ENCODE measurements at regions not wholly inside any gene's neighbourhood (a gene's known extent, or its start where the extent isn't known, plus 50 kb on each side); places are given as distances from the start of the nearest gene placed in this dataset.

DNA sequence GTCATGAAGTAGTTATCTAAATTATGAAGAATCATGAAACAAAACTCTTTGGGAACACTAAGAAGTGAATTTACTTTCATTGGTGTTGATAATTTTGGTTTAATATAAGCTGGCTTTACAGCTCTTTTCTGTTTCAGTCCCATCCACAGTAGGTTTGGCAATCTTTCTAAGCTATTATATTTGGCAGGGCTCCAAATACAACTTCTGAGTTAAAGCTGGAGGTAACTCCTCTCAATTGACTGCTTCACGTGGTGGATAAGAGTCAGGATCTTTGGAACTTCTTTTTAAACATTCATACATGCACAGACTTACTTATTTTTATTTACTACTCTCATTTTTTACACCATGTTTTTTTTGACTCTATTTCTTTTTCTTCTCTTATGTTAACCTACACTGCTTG is 106.5 kb upstream of the EPHA3 start:
- no peak overlapping the region for H3K27ac ChIP-seq
- H3K27me3 ChIP-seq: no peaks in the 10 kb centered on the region
- intact Hi-C loops (cut with DNase I; ENCODE audit: low total_unique reads): no loop called here
- in situ Hi-C loops (cut with MboI; ENCODE audit: low pct_ligation_motif_present in 1 of 4, low pct_unique_long_range_greater_than_20kb in 1 of 4, low sequenced_read_pairs in 3 of 4): no loop called here
- 16 to 40% methylated on average over 1 of the region's 1 CpG for WGBS, 2 donors (ENCODE audit: low coverage in 1 of 2)
- H3K4me3 ChIP-seq: no peak overlapping the region
- no peaks in the 10 kb centered on the region for H3K9me3 ChIP-seq
- H3K36me3 ChIP-seq: no peaks in the 10 kb centered on the region
- no peaks in the 10 kb centered on the region for H3K4me1 ChIP-seq
- no peak for DNase-seq
- no peak for TF ChIP-seq POLR2A (IDR thresholded peaks at IDR 0.05)
- TF ChIP-seq EP300 (IDR thresholded peaks at IDR 0.05; ENCODE audit: low read depth): no peak
- TF ChIP-seq, protein P1, sequence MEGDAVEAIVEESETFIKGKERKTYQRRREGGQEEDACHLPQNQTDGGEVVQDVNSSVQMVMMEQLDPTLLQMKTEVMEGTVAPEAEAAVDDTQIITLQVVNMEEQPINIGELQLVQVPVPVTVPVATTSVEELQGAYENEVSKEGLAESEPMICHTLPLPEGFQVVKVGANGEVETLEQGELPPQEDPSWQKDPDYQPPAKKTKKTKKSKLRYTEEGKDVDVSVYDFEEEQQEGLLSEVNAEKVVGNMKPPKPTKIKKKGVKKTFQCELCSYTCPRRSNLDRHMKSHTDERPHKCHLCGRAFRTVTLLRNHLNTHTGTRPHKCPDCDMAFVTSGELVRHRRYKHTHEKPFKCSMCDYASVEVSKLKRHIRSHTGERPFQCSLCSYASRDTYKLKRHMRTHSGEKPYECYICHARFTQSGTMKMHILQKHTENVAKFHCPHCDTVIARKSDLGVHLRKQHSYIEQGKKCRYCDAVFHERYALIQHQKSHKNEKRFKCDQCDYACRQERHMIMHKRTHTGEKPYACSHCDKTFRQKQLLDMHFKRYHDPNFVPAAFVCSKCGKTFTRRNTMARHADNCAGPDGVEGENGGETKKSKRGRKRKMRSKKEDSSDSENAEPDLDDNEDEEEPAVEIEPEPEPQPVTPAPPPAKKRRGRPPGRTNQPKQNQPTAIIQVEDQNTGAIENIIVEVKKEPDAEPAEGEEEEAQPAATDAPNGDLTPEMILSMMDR (IDR thresholded peaks at IDR 0.05): no peak
- no peak for TF ChIP-seq POLR2AphosphoS5 (IDR thresholded peaks at IDR 0.05)

GRCh38 chr3:89002191-89002590 is 105.2 kb upstream of the EPHA3 start:
- no peak for DNase-seq
- no peaks in the 10 kb centered on the region for H3K36me3 ChIP-seq
- H3K4me3 ChIP-seq: no peak overlapping the region
- no peak for TF ChIP-seq POLR2A (IDR thresholded peaks at IDR 0.05)
- no peak for TF ChIP-seq POLR2AphosphoS5 (IDR thresholded peaks at IDR 0.05)
- no peak for TF ChIP-seq EP300 (IDR thresholded peaks at IDR 0.05; ENCODE audit: low read depth)
- TF ChIP-seq, protein P1 (IDR thresholded peaks at IDR 0.05): no peak
- intact Hi-C loops (cut with DNase I; ENCODE audit: low total_unique reads): no loop called here
- H3K27ac ChIP-seq: no peak overlapping the region
- H3K9me3 ChIP-seq: no peaks in the 10 kb centered on the region
- no peaks in the 10 kb centered on the region for H3K27me3 ChIP-seq
- WGBS, 2 donors (ENCODE audit: low coverage in 1 of 2): 72 to 80% methylated on average over 5 of the region's 5 CpGs
- in situ Hi-C loops (cut with MboI; ENCODE audit: low pct_ligation_motif_present in 1 of 4, low pct_unique_long_range_greater_than_20kb in 1 of 4, low sequenced_read_pairs in 3 of 4): no loop called here
- H3K4me1 ChIP-seq: no peaks in the 10 kb centered on the region

DNA sequence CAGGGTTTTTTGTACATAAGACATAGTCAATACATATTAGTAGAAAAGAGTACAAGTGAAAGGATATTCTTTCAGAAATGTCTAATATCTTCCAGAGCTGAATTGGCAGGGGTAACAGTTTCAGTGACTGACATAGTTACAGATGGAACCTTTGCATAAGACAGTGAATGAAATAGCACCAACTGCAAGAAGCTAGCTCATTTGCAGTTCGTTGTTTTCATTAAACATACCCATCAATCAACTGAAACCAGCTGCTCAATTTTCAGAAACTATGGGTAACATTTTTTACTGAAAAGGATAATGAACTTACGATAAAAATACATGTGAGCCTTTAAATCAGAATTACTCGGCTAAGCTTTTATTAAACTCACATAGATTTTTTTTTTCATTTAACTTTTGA is 93.9 kb upstream of the EPHA3 start:
- no peak for TF ChIP-seq EP300 (IDR thresholded peaks at IDR 0.05; ENCODE audit: low read depth)
- no peak for TF ChIP-seq POLR2A (IDR thresholded peaks at IDR 0.05)
- TF ChIP-seq, protein P1 (IDR thresholded peaks at IDR 0.05): no peak
- TF ChIP-seq POLR2AphosphoS5 (IDR thresholded peaks at IDR 0.05): no peak
- Histone ChIP-seq H3K9me3 (no peaks in the 10 kb centered on the region), H3K4me1 (no peaks in the 10 kb centered on the region), H3K27me3 (no peaks in the 10 kb centered on the region), H3K4me3 (no peak overlapping the region), H3K27ac (no peak overlapping the region), H3K36me3 (no peaks in the 10 kb centered on the region)
- in situ Hi-C loops (cut with MboI; ENCODE audit: low pct_ligation_motif_present in 1 of 4, low pct_unique_long_range_greater_than_20kb in 1 of 4, low sequenced_read_pairs in 3 of 4) (no loop called here), intact Hi-C loops (cut with DNase I; ENCODE audit: low total_unique reads) (no loop called here)
- WGBS, 2 donors (ENCODE audit: low coverage in 1 of 2): 67 to 74% methylated on average over 3 of the region's 3 CpGs
- no peak for DNase-seq

- in situ Hi-C loops (cut with MboI; ENCODE audit: low pct_ligation_motif_present in 1 of 4, low pct_unique_long_range_greater_than_20kb in 1 of 4, low sequenced_read_pairs in 3 of 4): no loop called here
- intact Hi-C loops (cut with DNase I; ENCODE audit: low total_unique reads): no loop called here
- no peaks in the 10 kb centered on the region for H3K4me1 ChIP-seq
- H3K4me3 ChIP-seq: no peak overlapping the region
- no peaks in the 10 kb centered on the region for H3K9me3 ChIP-seq
- no peak overlapping the region for H3K27ac ChIP-seq
- whole genome bisulfite sequencing, 2 donors (ENCODE audit: low coverage in 1 of 2): 91 to 93% methylated on average over 1 of the region's 1 CpG
- no peaks in the 10 kb centered on the region for H3K36me3 ChIP-seq
- TF ChIP-seq, protein P1 (IDR thresholded peaks at IDR 0.05): no peak
- TF ChIP-seq POLR2AphosphoS5 (IDR thresholded peaks at IDR 0.05) (no peak), POLR2A (IDR thresholded peaks at IDR 0.05) (no peak), EP300 (IDR thresholded peaks at IDR 0.05; ENCODE audit: low read depth) (no peak)
- DNase-seq: no peak
- H3K27me3 ChIP-seq: no peaks in the 10 kb centered on the region
These were observed 89.9 kb upstream of the EPHA3 start for GRCh38 chr3:89017531-89017930.

Data from transverse colon (tissue), 4 donors.